Large intestine (tissue), 3 donors: ENCODE measurements at regions not wholly inside any gene's neighbourhood (a gene's known extent, or its start where the extent isn't known, plus 50 kb on each side); places are given as distances from the start of the nearest gene placed in this dataset.

ENCODE experiments used
- DNase-seq, 2 donors: peaks; one replicate each; pipeline versions ENCODE4 v3.0.0 to v3.0.0-alpha.2; 2013
- H3K27ac ChIP-seq: one replicate; pipeline ENCODE4 v1.5.1; 2013; ENCODE audit warnings: low read length
- H3K27me3 ChIP-seq: 2 replicates; pipeline ENCODE4 v1.6.1; 2013; ENCODE audit warnings: low read length; ENCODE audit not compliant: control insufficient read depth, insufficient read depth
- H3K36me3 ChIP-seq: 2 replicates; pipeline ENCODE4 v1.6.1; 2013; ENCODE audit warnings: low read length; ENCODE audit not compliant: control insufficient read depth, insufficient read depth
- H3K4me1 ChIP-seq: one replicate; pipeline ENCODE4 v1.6.1; 2013; ENCODE audit warnings: low read length; ENCODE audit not compliant: control insufficient read depth, insufficient read depth
- H3K4me3 ChIP-seq: one replicate; pipeline ENCODE4 v1.5.1; 2013; ENCODE audit warnings: low read length
- H3K9me3 ChIP-seq: one replicate; pipeline ENCODE4 v1.6.1; 2013; ENCODE audit warnings: mild to moderate bottlenecking, low read depth, low read length, moderate library complexity; ENCODE audit not compliant: control insufficient read depth
- WGBS: methylation state at CpG from one replicate; pipeline ENCODE4 v1.1.5; 2013; ENCODE audit warnings: low lambda C conversion rate; ENCODE audit not compliant: insufficient coverage; 5-methylcytosine and 5-hydroxymethylcytosine counted together

GRCh38 chr4:60637976-60638375, 562.1 kb upstream of the ADGRL3 start:
- no CpG with 5 or more reads among the region's 2 CpGs for WGBS
- no peak overlapping the region for H3K27ac ChIP-seq
- DNase-seq = no peak
- no peak overlapping the region for H3K4me3 ChIP-seq
- no peaks in the 10 kb centered on the region for H3K9me3 ChIP-seq
- no peaks in the 10 kb centered on the region for H3K27me3 ChIP-seq
- no peaks in the 10 kb centered on the region for H3K4me1 ChIP-seq
- H3K36me3 ChIP-seq = no peaks in the 10 kb centered on the region

DNA sequence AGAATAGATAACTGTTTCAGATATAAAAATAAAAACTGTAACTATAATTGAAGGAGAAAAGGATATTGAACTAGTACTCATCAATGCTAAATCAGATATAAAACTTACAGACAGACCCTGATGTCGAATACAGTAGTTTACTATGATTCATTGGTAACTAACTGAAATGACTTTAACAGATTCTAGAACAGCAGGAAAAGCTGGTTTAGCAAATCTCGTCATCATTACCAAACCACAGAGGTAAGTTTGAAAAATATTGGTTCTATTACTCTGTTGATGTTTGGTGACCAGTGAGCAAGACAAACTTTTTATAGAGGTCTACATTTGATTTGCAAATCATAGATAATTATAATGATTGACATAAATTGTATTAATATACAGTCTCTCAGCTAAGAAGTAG, 551.4 kb upstream of the ADGRL3 start:
- Histone ChIP-seq H3K4me3 (no peak overlapping the region), H3K9me3 (no peaks in the 10 kb centered on the region)

DNA sequence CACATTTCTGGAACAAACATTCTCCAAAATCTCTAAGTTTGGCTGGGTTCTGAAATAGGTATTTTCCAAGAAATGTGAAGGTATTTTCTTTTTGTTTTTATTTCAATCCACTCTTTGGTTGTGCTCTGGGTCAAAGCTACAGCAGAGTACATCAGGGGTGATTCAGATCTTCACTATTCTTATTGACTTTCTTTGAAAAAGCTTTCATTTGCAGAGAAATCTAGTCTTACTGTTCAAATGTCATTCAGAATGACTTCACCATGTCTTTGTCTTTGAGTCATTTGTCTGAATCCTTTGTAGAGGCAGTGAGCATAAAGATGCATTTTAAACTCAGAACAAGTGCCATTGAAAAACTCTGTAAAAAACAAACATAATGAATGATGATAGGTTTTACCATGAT, 547.2 kb upstream of the ADGRL3 start:
- no peaks in the 10 kb centered on the region for H3K9me3 ChIP-seq
- DNase-seq = no peak
- H3K4me1 ChIP-seq = no peaks in the 10 kb centered on the region

More for the DNA sequence above, 551.4 kb upstream of the ADGRL3 start:
- H3K36me3 ChIP-seq = no peaks in the 10 kb centered on the region
- WGBS = no CpG with 5 or more reads among the region's 2 CpGs
- H3K27ac ChIP-seq = no peak overlapping the region
- DNase-seq = no peak
- no peaks in the 10 kb centered on the region for H3K27me3 ChIP-seq
- no peaks in the 10 kb centered on the region for H3K4me1 ChIP-seq

DNA sequence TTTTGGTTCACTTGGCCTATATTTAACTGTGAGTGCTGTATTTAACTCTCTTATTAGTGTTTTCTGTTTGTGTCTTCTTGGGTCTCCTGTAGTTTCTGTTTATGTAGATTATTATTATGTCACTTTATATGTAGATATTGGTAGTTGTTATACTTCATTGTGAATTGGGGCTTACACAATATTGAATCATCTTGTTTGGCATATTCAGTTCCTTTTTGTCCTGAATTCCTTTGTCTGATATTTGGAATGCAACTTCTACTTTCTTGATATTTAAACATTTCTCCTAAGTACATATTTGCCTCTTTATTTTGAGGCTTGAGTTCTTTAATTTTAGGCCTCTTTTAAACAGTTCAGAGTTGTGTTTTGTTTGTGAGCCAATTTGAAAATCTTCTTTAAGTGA, 544.8 kb upstream of the ADGRL3 start:
- no peak for DNase-seq
- no peaks in the 10 kb centered on the region for H3K27me3 ChIP-seq
- H3K4me3 ChIP-seq = no peak overlapping the region
- no peaks in the 10 kb centered on the region for H3K4me1 ChIP-seq
- no peaks in the 10 kb centered on the region for H3K36me3 ChIP-seq
- no peak overlapping the region for H3K27ac ChIP-seq
- H3K9me3 ChIP-seq = no peaks in the 10 kb centered on the region

More for the DNA sequence above, 547.2 kb upstream of the ADGRL3 start:
- Histone ChIP-seq H3K27ac (no peak overlapping the region), H3K36me3 (no peaks in the 10 kb centered on the region), H3K4me3 (no peak overlapping the region), H3K27me3 (no peaks in the 10 kb centered on the region)

DNA sequence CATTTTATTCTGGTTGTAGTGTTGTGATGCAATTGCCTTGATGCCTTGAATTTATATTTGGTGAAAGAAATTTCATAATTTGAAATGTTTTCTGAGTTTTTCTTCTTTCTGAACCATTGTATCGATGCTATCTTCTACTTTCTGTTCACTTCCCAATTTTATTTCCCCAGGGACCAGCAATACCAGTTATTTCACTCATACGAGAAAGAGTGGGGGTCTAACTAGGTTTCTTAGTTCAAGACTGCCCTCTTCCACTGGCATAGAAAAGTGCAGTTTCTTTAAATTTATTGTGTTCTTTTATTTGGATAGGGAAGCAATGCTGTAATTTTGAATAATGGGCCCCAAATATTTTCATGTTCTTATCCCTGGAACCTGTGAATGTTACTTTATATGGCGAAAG, 544.0 kb upstream of the ADGRL3 start:
- 60% methylated on average over 2 of the region's 3 CpGs for WGBS
- no peak for DNase-seq

GRCh38 chr4:60657041-60657440, 543.1 kb upstream of the ADGRL3 start:
- no peaks in the 10 kb centered on the region for H3K9me3 ChIP-seq
- no peaks in the 10 kb centered on the region for H3K36me3 ChIP-seq
- H3K4me1 ChIP-seq = no peaks in the 10 kb centered on the region
- WGBS = 88% methylated on average over 1 of the region's 3 CpGs
- H3K27me3 ChIP-seq = no peaks in the 10 kb centered on the region
- H3K4me3 ChIP-seq = no peak overlapping the region
- H3K27ac ChIP-seq = no peak overlapping the region
- DNase-seq = no peak

More for the DNA sequence above, 544.0 kb upstream of the ADGRL3 start:
- Histone ChIP-seq H3K27me3 (no peaks in the 10 kb centered on the region), H3K27ac (no peak overlapping the region), H3K9me3 (no peaks in the 10 kb centered on the region), H3K4me3 (no peak overlapping the region), H3K36me3 (no peaks in the 10 kb centered on the region), H3K4me1 (no peaks in the 10 kb centered on the region)

- no peak overlapping the region for H3K4me3 ChIP-seq
- no peak overlapping the region for H3K27ac ChIP-seq
- no peaks in the 10 kb centered on the region for H3K9me3 ChIP-seq
- DNase-seq = no peak
- H3K4me1 ChIP-seq = no peaks in the 10 kb centered on the region
- no peaks in the 10 kb centered on the region for H3K36me3 ChIP-seq
- H3K27me3 ChIP-seq = no peaks in the 10 kb centered on the region
These were observed 542.3 kb upstream of the ADGRL3 start for GRCh38 chr4:60657807-60658206.

- H3K4me3 ChIP-seq = no peak overlapping the region
- H3K27me3 ChIP-seq = no peaks in the 10 kb centered on the region
- 93% methylated on average over 3 of the region's 4 CpGs for WGBS
- no peaks in the 10 kb centered on the region for H3K9me3 ChIP-seq
- no peaks in the 10 kb centered on the region for H3K36me3 ChIP-seq
- DNase-seq = no peak
- H3K27ac ChIP-seq = no peak overlapping the region
- H3K4me1 ChIP-seq = no peaks in the 10 kb centered on the region
These were observed 536.4 kb upstream of the ADGRL3 start for GRCh38 chr4:60663769-60664168.

DNA sequence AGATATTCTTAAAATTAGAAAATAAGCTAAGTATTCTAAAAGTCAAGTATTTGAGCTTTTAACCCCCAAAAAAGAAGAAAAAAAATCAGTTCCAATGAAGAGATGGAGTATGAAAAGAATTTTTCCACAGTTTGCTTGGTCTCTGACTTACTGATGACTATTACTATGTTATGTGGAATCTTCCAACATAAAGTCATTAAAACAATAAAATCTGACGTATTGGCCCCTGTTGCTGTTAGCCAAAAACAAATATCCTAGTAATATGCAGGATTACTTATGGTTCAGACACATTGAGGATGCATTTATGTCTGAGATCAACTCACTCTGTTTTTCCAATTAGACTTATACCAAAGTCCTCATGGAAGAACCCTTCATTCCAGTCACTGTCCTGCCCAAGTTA, 517.2 kb upstream of the ADGRL3 start:
- H3K4me3 ChIP-seq = no peak overlapping the region
- no peak overlapping the region for H3K27ac ChIP-seq
- H3K27me3 ChIP-seq = no peaks in the 10 kb centered on the region
- no peak for DNase-seq
- H3K9me3 ChIP-seq = no peaks in the 10 kb centered on the region
- WGBS = no CpG with 5 or more reads among the region's 1 CpG
- H3K36me3 ChIP-seq = no peaks in the 10 kb centered on the region
- no peaks in the 10 kb centered on the region for H3K4me1 ChIP-seq

DNA sequence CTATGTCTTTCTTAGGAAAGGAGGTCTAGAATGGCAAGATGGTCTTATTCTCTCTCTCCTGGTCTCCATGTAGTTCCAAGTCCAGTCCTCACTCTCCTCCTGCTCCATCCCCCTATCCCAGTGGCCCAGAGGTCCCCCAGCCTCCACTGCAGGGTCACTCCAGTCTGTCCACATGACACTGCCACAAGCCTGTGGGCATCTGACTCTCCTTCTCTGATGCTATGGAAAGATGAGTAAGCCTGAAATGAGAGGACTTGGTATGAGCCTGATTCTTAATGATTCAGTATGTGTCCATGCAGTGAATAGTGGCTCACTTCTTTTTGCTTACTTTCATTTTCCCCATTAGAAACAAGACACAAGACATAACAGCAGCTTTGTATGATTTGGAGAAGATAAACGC, 516.8 kb upstream of the ADGRL3 start:
- H3K4me3 ChIP-seq = no peak overlapping the region
- DNase-seq = no peak
- no peaks in the 10 kb centered on the region for H3K36me3 ChIP-seq
- WGBS = no CpG with 5 or more reads among the region's 1 CpG
- H3K9me3 ChIP-seq = no peaks in the 10 kb centered on the region
- no peaks in the 10 kb centered on the region for H3K4me1 ChIP-seq
- no peaks in the 10 kb centered on the region for H3K27me3 ChIP-seq
- H3K27ac ChIP-seq = no peak overlapping the region

DNA sequence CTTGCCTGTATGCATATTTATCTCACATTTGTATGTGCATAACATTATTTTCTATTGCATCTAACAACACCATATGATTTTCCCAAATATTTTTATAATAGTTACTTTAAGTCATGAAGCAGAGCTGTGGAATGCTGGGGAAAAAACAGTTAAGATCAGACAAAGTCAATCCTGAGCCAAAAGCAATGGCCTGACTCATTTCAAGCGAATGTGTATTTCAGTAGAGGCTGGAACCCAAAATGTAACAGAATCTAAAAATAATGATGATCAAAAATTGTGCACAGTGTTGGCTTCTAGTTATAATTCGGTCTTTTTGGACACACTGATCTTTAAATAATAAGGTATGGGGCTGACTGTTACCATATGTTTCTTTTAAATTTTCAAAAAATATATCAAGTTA, 516.2 kb upstream of the ADGRL3 start:
- Histone ChIP-seq H3K4me3 (no peak overlapping the region), H3K27ac (no peak overlapping the region), H3K36me3 (no peaks in the 10 kb centered on the region), H3K9me3 (no peaks in the 10 kb centered on the region), H3K4me1 (no peaks in the 10 kb centered on the region), H3K27me3 (no peaks in the 10 kb centered on the region)
- DNase-seq = no peak
- 83% methylated on average over 1 of the region's 2 CpGs for WGBS
